ENCODE measurements at regions not wholly inside any gene's neighbourhood (a gene's known extent, or its start where the extent isn't known, plus 50 kb on each side); places are given as distances from the start of the nearest gene placed in this dataset.
A peak's percentile ranks its signal among the peaks of the same experiment; 100 is the strongest.

DNA sequence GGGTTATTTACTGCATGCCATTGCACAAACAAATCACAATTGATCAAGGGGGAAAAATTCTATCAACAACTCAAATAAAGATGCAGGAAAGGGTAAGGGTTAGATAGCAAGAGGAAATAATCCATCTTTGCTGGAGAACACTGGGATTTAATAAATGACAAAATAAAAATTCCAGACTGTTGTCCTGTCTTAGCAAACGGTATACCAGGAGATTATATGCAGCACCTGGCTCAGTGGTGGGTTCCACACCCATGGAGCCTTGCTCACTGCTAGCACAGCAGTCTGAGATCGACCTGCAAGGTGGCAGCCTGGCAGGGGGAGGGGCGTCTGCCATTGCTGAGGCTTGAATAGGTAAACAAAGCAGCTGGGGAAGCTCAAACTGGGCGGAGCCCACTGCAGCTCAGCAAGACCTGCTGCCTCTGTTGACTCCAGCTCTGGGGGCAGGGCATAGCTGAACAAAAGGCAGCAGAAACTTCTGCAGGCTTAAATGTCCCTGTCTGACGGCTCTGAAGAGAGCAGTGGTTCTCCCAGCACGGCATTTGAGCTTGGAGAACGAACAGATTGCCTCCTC is 296.5 kb upstream of the THSD7B start:
- TF ChIP-seq GATA3 (IDR thresholded peaks at IDR 0.05; ENCODE audit: low read depth, low read length) (no peak), GATA2 (IDR thresholded peaks at IDR 0.05; ENCODE audit: low read depth, low read length) (no peak)

DNA sequence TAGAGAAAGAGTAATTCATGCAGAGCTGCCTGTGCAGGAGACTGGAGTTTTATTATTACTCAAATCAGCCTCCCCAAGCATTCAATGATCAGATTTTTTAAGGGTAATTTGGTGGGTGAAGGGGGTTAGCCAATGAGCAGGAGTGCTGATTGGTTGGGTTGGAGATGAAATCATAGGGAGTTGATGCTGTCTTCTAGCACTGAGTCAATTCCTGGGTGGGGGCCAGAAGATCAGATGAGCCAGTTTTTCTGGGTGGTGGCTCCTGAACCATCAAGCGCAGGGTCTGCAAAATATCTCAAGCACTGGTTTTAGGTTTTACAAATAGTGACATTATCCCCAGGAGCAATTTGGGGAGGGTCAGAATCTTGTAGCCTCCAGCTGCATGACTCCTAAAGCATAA is 312.8 kb upstream of the THSD7B start:
- TF ChIP-seq GATA3 (IDR thresholded peaks at IDR 0.05; ENCODE audit: low read depth, low read length), result no peak
- no peak for TF ChIP-seq GATA2 (IDR thresholded peaks at IDR 0.05; ENCODE audit: low read depth, low read length)

DNA sequence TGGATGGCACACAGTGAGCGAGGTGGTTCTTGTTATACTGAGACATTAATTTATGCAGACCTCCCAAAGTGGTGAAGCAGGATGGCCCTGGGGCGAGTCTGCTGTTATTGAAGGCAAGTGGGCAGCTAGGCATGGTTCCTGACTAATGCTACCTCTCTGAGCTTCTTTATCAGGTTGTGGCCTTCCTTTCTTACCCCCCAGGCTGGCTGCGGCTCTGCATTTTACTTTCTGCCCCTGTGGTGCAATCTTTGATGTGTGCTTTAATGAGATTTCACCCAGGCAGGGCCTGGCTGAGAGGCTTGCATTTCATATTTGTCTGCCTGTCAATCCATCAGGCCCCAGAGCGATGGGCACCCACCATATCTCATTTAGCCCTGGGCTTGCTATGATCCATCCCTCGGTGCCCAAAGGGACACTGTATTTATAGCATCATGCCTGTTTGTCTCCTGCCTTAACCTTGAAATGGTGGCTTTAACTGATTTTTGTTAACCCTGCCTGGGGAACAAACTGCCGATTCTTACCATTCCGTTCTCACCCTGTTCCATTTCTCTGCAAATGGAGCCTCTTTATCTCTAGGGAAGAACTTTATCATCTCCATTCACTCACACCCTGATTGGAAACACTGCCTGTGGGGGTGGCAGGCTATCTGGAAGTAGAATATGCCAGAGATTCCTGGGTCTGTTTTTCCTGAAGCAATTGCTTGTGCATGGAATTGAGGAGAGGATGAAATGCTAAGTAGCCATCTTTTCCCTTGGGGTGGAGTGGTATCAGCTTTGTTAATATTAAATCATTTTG is 316.2 kb upstream of the THSD7B start:
- TF ChIP-seq GATA3 (IDR thresholded peaks at IDR 0.05; ENCODE audit: low read depth, low read length) (no peak; the same call in 1 of the 2 replicates), GATA2 (IDR thresholded peaks at IDR 0.05; ENCODE audit: low read depth, low read length) (no peak)

DNA sequence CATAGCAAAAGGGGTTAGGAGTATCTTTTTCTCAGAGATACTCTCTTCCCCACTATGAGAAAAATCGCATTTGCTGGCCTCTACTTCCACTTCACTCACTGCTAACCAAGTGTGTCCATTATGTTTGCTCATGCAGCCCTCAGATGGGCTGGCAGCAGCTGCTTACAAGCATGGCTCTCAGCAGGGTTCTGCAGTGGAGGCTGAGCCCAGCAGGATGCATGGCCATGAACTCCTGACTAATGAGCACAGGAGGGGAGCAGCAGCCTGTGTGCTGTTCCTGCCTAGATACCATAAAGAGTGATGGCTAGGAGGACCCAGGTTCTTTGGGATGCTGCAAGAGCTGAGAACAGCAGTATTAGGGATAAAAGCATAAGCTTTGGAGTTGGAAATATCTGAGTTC is 316.9 kb upstream of the THSD7B start:
- no peak for TF ChIP-seq GATA3 (IDR thresholded peaks at IDR 0.05; ENCODE audit: low read depth, low read length)
- TF ChIP-seq GATA2 (IDR thresholded peaks at IDR 0.05; ENCODE audit: low read depth, low read length), result no peak

DNA sequence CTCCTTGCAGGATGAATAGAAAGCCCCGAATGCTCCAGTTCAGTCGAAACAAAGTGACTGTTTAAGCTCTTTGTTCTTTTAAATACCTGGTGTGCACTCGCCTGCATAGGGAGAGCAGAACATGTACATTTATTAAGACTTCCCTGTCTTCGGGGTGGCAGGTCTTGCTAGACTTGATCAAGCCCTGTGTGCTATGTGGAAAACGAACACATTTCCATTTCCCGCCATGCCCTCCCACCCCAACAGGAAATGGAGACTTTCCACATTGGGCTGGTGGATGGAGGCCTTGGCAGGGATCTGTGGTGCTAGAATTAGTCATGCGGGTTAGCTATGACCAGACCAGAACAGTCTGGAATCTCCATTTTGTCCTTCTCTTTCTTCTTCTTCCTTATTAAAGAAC is 321.0 kb upstream of the THSD7B start:
- no peak for TF ChIP-seq GATA3 (IDR thresholded peaks at IDR 0.05; ENCODE audit: low read depth, low read length)
- no peak for TF ChIP-seq GATA2 (IDR thresholded peaks at IDR 0.05; ENCODE audit: low read depth, low read length)

DNA sequence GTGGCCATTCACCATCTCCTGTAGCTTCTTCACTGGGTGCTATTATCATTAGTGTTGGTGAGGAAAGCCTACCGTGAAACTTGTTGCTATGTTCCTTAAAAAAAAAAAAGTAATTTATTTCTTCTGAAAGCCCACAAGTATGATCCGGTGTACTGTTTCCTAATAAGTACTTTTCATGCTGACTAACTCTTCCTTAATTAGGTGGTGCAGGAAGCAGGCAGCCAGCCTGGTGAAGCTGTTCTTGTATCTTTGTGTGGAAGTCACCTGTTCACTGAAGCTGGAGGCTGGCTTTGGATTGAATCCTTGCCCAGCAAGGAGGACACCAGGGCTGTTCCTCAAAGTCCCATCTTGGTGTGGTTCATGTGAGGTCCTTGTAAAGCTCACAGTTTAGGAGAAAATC is 321.7 kb upstream of the THSD7B start:
- no peak for TF ChIP-seq GATA3 (IDR thresholded peaks at IDR 0.05; ENCODE audit: low read depth, low read length)
- TF ChIP-seq GATA2 (IDR thresholded peaks at IDR 0.05; ENCODE audit: low read depth, low read length), result no peak

DNA sequence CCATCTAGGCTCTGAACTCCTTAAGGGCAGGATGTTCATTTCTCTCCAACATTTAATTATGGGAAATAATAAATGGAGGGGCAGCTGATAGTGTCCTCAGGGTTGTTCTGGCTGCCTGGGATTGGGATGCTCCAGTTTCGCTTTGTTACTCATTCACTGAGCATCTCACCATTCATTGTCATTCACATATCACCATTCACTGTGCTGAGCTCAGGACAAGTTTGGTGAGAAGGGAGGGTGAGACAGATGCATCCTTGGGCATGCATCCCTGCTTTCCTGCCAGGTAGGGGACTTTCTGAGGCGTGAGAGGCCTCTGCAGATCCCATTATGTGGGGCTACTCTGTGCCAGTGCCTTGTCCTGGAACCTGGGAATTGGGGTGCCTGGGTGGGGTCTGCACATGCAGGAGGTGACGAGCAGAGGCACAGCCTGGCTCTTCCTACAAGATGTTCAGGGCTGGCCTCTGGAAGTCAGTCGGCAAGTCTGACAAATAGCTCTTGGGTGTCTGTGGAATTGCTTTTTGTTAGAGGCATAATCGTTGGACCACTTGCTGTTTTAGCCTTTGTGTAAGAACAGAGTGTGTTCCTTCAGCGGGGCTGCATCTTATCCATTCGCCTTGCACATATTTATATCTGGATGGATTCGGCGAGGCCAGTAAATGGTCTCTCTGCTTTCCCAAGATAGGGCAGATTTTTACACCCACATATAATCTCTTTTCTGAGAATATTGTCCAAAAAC is 323.2 kb upstream of the THSD7B start:
- TF ChIP-seq GATA2 (IDR thresholded peaks at IDR 0.05; ENCODE audit: low read depth, low read length) (no peak), GATA3 (IDR thresholded peaks at IDR 0.05; ENCODE audit: low read depth, low read length) (no peak)

DNA sequence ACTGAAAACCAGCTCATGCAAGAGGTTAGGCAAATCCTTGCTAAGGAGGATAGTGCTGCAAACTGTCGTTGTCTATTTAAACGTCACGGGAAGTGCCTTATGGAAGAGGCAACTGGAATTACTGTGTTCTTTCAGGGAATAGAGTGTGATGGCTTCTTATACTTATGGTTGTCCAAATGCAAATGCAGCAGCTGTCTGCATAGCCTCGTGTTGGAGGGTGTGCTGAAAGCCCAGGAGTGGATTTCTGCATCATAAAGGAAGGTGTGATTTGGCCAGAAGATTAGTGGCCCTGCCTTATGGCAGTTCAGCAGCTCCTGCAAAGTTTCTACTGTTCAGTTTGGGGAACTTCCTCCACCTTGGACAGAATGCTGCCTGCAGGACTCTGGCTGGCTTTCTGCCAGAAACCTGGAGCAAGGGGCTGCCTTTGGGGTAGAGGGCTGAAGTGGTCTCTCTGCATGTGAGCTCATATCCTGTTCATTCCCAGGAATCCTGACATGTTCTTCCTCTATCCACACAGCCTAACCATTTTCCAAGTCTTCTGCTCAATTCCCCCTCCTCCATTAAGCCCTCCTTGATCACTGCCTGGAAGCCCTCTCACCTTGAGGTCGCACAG is 321.2 kb upstream of the CXCR4 start:
- TF ChIP-seq GATA2 (IDR thresholded peaks at IDR 0.05; ENCODE audit: low read depth, low read length) (no peak), GATA3 (IDR thresholded peaks at IDR 0.05; ENCODE audit: low read depth, low read length) (no peak)

DNA sequence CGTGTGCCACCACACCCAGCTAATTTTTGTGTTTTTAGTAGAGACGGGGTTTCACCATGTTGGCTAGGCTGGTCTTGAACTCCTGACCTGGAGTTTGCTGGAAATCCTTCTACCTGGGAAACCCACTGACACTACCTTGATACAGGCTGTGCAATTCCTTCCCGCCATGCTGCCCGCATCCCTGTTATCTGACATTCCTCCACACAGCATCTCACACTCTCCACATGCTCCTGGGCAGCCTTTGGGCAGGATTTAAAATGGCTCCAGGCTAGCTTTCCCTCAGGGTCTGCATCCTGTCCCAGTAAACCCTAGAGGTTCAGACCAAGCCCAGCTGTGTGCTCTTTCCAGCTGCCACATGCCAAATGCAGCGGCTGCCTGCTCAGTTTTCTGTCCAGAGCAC is 319.5 kb upstream of the CXCR4 start:
- TF ChIP-seq GATA2 (IDR thresholded peaks at IDR 0.05; ENCODE audit: low read depth, low read length) (no peak), GATA3 (IDR thresholded peaks at IDR 0.05; ENCODE audit: low read depth, low read length) (no peak)

DNA sequence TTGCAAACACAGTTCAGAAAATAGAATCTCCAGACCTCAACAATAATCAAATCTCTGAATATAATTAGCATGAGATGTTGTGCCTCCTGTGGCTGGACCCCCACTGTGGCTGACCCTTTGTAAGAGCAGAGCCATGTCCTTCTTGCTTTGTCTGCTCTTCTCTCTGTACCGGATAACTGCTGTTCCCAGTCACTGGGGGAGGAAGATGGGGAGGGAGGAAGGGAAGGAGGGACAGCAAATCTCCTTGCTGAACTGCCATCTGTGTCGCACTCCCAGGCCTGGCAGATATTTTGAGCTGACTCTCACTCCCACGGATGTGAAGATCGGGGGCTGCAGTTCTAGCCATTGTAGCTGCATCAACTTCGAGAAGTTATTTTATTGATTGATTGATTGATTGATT is 319.0 kb upstream of the CXCR4 start:
- TF ChIP-seq GATA2 (IDR thresholded peaks at IDR 0.05; ENCODE audit: low read depth, low read length) (no peak), GATA3 (IDR thresholded peaks at IDR 0.05; ENCODE audit: low read depth, low read length) (no peak)

DNA sequence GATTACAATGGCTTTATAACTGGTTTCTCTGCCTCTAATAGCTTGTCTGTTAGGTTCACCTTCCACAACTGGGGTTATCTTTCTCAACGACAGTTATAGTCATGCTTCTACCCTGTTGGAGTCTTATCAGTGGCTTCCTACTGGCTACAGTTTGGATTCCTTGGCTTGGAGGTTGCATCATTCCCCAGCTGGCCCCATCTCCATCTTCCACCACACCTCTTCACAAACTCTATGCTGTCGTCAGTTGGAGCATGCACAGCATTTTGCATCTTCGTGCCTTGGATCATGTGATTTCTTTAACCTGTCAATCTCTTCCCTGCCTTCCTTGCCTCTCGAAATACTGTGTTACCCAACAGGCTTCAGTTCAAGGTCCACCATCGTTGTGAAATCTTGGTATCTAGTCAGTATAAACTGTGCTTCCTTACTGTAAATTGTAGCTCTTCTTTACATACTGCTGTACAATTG is 316.3 kb upstream of the CXCR4 start:
- TF ChIP-seq GATA2 (IDR thresholded peaks at IDR 0.05; ENCODE audit: low read depth, low read length) (no peak), GATA3 (IDR thresholded peaks at IDR 0.05; ENCODE audit: low read depth, low read length) (no peak)

DNA sequence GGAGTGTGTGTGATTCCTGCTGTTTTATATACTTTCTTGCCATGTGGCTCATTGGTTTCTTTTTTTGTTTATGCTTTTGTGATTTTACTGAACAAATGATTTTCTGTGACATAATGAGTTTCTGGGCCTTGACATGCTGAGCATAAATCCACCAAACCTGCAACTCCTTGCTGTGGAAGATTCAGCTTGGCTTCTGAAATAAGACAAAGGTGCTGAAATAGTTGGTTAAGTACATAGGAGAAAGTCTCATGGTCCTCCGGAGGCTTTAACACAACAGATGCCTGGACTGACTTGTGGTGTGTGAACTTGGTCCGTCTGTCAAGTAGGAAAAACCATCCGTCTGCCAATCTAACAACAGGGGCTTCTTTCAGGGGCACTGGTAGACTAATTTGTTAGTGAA is 315.3 kb upstream of the CXCR4 start:
- TF ChIP-seq GATA2 (IDR thresholded peaks at IDR 0.05; ENCODE audit: low read depth, low read length), result no peak

DNA sequence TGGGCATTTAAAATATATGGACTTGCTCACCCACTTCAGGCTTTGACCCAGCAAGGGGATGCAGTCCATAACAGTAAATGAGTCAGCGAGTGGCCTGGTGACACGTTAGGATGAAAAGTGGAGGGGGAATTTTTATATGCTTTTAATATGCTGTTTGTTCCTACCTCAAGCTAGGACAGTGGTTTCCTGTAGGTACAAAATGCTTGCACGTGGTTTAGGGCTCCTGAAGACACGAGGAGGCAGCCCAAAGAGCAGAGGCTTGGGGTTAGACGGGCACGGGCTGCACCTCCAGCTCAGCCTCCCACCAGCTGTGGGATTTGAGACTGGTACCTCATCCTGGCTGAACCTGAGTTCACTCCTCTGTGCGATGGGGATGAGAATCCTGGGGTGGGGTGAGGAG is 306.2 kb upstream of the CXCR4 start:
- TF ChIP-seq GATA2 (IDR thresholded peaks at IDR 0.05; ENCODE audit: low read depth, low read length) (no peak), GATA3 (IDR thresholded peaks at IDR 0.05; ENCODE audit: low read depth, low read length) (no peak)

DNA sequence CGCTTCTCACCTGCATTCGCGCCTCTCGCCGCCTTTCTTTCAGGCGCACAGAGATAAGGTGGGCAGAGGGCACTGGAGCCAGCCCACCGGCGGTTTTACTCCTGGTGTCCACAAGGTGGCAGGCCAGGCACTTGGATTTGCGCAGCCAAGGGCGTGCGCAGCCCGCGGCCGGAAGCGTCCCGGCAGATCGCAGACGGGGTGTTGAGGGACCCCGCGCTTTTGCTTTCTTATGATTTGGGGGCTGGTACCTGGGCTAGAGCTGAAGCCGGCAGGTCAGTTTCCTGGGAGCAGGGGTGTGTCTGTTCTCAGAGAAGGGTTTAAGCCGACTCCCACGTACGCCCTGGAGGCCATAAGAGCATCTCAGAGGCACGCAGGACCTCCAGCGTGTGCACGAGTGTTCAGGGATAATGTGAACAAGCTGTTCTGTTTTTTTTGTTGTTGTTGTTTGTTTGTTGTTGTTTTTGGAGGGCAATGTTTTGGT is 305.6 kb upstream of the CXCR4 start:
- TF ChIP-seq GATA2 (IDR thresholded peaks at IDR 0.05; ENCODE audit: low read depth, low read length), result peak; percentile 78
- no peak for TF ChIP-seq GATA3 (IDR thresholded peaks at IDR 0.05; ENCODE audit: low read depth, low read length)

Data from SH-SY5Y (cell line).